GM12878 (cell line): ENCODE measurements at regions not wholly inside any gene's neighbourhood (a gene's known extent, or its start where the extent isn't known, plus 50 kb on each side); places are given as distances from the start of the nearest gene placed in this dataset.

Experiments
- EZH2 ChIP-seq: IDR thresholded peaks from 2 replicates; pipeline ENCODE4 v1.6.1; 2012; ENCODE audit warnings: low read depth, mild to moderate bottlenecking, control low read depth, inconsistent platforms, low read length, borderline replicate concordance; ENCODE audit not compliant: control insufficient read depth
- FOS ChIP-seq: IDR thresholded peaks from 3 replicates; pipeline ENCODE4 v1.6.1; 2011; ENCODE audit warnings: borderline replicate concordance; ENCODE audit not compliant: insufficient read length; ENCODE audit errors: extremely low read depth

DNA sequence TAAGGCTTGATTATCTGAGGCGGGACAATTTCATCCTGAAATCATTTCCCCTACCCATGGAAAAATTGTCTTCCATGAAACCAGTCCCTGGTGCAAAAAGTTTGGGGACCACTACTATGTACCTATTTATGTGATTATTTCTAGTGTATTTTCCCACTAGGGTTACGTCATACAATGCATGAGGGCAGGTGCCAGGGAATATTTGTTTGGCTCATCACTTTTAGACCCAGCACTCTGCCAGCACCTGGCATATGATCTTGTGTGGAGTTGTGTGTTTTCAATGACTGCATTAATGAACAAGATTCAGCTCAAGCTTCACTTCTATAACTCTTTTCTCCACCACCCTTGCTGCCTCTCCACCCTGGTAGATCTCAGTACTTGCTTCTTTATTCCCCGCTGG is 73.3 kb upstream of the TNKS2 start:
- TF ChIP-seq FOS (no peak), EZH2 (no peak)
